ENCODE measurements at regions not wholly inside any gene's neighbourhood (a gene's known extent, or its start where the extent isn't known, plus 50 kb on each side); places are given as distances from the start of the nearest gene placed in this dataset.

GRCh38 chr1:38250356-38250755 is 203.8 kb upstream of the POU3F1 start:
- Histone ChIP-seq H4K20me1 (ENCODE audit: insufficient read depth) (no peaks in the 10 kb centered on the region), H3K79me2 (ENCODE audit: low read depth) (no peaks in the 10 kb centered on the region), H3K36me3 (ENCODE audit: low read depth) (no peaks in the 10 kb centered on the region), H3K27me3 (ENCODE audit: insufficient read depth, low read depth) (peaks cover 68% of the 10 kb centered on the region), H3K4me2 (no peak overlapping the region), H2AFZ (no peak overlapping the region), H3F3A (ENCODE audit: insufficient read depth, low read depth) (no peaks in the 10 kb centered on the region), H3K4me1 (replicated peaks; ENCODE audit: insufficient read depth) (no peaks in the 10 kb centered on the region; the same call in 1 of the 2 replicates), H3K4me3 (no peak overlapping the region), H3K9me2 (ENCODE audit: insufficient read depth) (no peaks in the 10 kb centered on the region), H3K9me3 (ENCODE audit: insufficient read depth, low read depth) (no peaks in the 10 kb centered on the region), H3K27ac (no peak overlapping the region)
- intact Hi-C loops (cut with micrococcal nuclease; ENCODE audit: unreplicated experiment), result no loop called here
- POLR2A ChIA-PET (ENCODE audit: unreplicated experiment), result no interaction called here
- no peak for TF ChIP-seq EZH2 (IDR thresholded peaks at IDR 0.05; ENCODE audit: low read depth)
- CTCF ChIA-PET, result no interaction called here
- no peak for DNase-seq
- BruUV-seq (replicated peaks), result no TSS peak

- BruUV-seq (replicated peaks), result no TSS peak
- intact Hi-C loops (cut with micrococcal nuclease; ENCODE audit: unreplicated experiment), result no loop called here
- DNase-seq, result no peak
- Histone ChIP-seq H3K9me2 (ENCODE audit: insufficient read depth) (no peaks in the 10 kb centered on the region), H4K20me1 (ENCODE audit: insufficient read depth) (no peaks in the 10 kb centered on the region), H3K27ac (no peak overlapping the region), H2AFZ (no peak overlapping the region), H3K9me3 (ENCODE audit: insufficient read depth, low read depth) (no peaks in the 10 kb centered on the region), H3F3A (ENCODE audit: insufficient read depth, low read depth) (no peaks in the 10 kb centered on the region), H3K79me2 (ENCODE audit: low read depth) (no peaks in the 10 kb centered on the region), H3K27me3 (ENCODE audit: insufficient read depth, low read depth) (peaks cover 60% of the 10 kb centered on the region), H3K36me3 (ENCODE audit: low read depth) (no peaks in the 10 kb centered on the region), H3K4me2 (no peak overlapping the region), H3K4me3 (no peak overlapping the region), H3K4me1 (replicated peaks; ENCODE audit: insufficient read depth) (no peaks in the 10 kb centered on the region; the same call in 1 of the 2 replicates)
- ChIA-PET POLR2A (ENCODE audit: unreplicated experiment) (interaction anchor here (0.6 kb wide), 1 partner anchor 160 kb away, joined by 15 read pairs; no protein-coding TSS in a partner anchor), CTCF (no interaction called here)
- no peak for TF ChIP-seq EZH2 (IDR thresholded peaks at IDR 0.05; ENCODE audit: low read depth)
- TF ChIP-seq CTCF (conservative IDR thresholded peaks at IDR 0.05), result no peak
These were observed 202.4 kb upstream of the POU3F1 start for GRCh38 chr1:38249001-38249400.

GRCh38 chr1:38246955-38247952 is 200.7 kb upstream of the POU3F1 start:
- peaks cover 47% of the 10 kb centered on the region for H3K27me3 ChIP-seq (ENCODE audit: insufficient read depth, low read depth)
- H2AFZ ChIP-seq, result no peak overlapping the region
- H3K4me2 ChIP-seq, result no peak overlapping the region
- no peaks in the 10 kb centered on the region for H3K79me2 ChIP-seq (ENCODE audit: low read depth)
- ChIA-PET POLR2A (ENCODE audit: unreplicated experiment) (no interaction called here), CTCF (no interaction called here)
- no peak for TF ChIP-seq CTCF (conservative IDR thresholded peaks at IDR 0.05)
- TF ChIP-seq EZH2 (IDR thresholded peaks at IDR 0.05; ENCODE audit: low read depth), result no peak
- intact Hi-C loops (cut with micrococcal nuclease; ENCODE audit: unreplicated experiment), result no loop called here
- no TSS peak for BruUV-seq (replicated peaks)
- no peaks in the 10 kb centered on the region for H4K20me1 ChIP-seq (ENCODE audit: insufficient read depth)
- no peaks in the 10 kb centered on the region for H3K9me3 ChIP-seq (ENCODE audit: insufficient read depth, low read depth)
- no peak overlapping the region for H3K4me3 ChIP-seq
- H3K36me3 ChIP-seq (ENCODE audit: low read depth), result no peaks in the 10 kb centered on the region
- no peak for DNase-seq
- no peaks in the 10 kb centered on the region; the same call in 1 of the 2 replicates for H3K4me1 ChIP-seq (replicated peaks; ENCODE audit: insufficient read depth)
- H3K9me2 ChIP-seq (ENCODE audit: insufficient read depth), result no peaks in the 10 kb centered on the region
- H3F3A ChIP-seq (ENCODE audit: insufficient read depth, low read depth), result no peaks in the 10 kb centered on the region
- no peak overlapping the region for H3K27ac ChIP-seq

Data from PC-9 (cell line).